Muscle layer of duodenum (tissue), 2 donors: ENCODE measurements at regions not wholly inside any gene's neighbourhood (a gene's known extent, or its start where the extent isn't known, plus 50 kb on each side); places are given as distances from the start of the nearest gene placed in this dataset.

ENCODE experiments used
- H3K27ac ChIP-seq: one replicate; pipeline ENCODE4 v1.7.0; 2013; ENCODE audit warnings: mild to moderate bottlenecking, low read length
- H3K27me3 ChIP-seq: one replicate; pipeline ENCODE4 v1.7.0; 2013; ENCODE audit warnings: low read depth, mild to moderate bottlenecking, control low read depth, low read length
- H3K36me3 ChIP-seq, 2 donors: one replicate each; pipeline ENCODE4 v1.7.0; 2013; ENCODE audit warnings: low read length in 2 of 2, control low read depth in 1 of 2, mild to moderate bottlenecking in 1 of 2; ENCODE audit not compliant: insufficient read depth in 2 of 2, control insufficient read depth in 1 of 2
- H3K4me1 ChIP-seq, 2 donors: one replicate each; pipeline ENCODE4 v1.7.0; 2013; ENCODE audit warnings: low read length in 2 of 2, mild to moderate bottlenecking in 2 of 2, control low read depth in 1 of 2, moderate library complexity in 1 of 2; ENCODE audit not compliant: insufficient read depth in 2 of 2, control insufficient read depth in 1 of 2
- H3K4me3 ChIP-seq, 2 donors: one replicate each; pipeline ENCODE4 v1.7.0; 2013; ENCODE audit warnings: low read length in 2 of 2, low read depth in 1 of 2, mild to moderate bottlenecking in 1 of 2
- H3K9me3 ChIP-seq, 2 donors: one replicate each; pipeline ENCODE4 v1.7.0; 2013; ENCODE audit warnings: low read length in 2 of 2, control low read depth in 1 of 2, mild to moderate bottlenecking in 1 of 2; ENCODE audit not compliant: control insufficient read depth in 1 of 2
- donor health status: healthy.

- H3K36me3 ChIP-seq: no peaks in the 10 kb centered on the region
- no peak overlapping the region for H3K4me3 ChIP-seq
- H3K27ac ChIP-seq: no peak overlapping the region
- no peaks in the 10 kb centered on the region for H3K9me3 ChIP-seq
- H3K4me1 ChIP-seq: no peaks in the 10 kb centered on the region
- no peaks in the 10 kb centered on the region for H3K27me3 ChIP-seq
Measured at GRCh38 chr3:117228466-117228865, 518.9 kb downstream of the TUSC7 start.

DNA sequence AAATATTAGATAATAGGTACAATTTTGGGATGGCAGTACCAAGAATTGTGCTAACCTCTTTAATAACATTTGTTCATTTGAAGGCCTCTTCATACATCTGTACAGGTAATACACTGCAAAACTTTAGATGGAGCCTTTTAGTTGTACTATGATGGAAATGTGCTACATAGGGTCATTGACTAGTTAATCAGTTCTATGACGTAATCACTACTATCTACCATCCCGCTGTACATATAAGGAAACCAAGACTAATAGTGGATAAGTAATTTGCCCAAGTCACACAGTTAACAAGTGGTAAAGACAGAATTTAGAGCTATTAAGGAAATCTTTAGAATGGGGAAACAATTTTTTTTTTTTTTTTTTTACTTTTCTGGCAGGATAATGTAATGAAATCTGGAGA, 521.3 kb downstream of the TUSC7 start:
- H3K9me3 ChIP-seq: no peaks in the 10 kb centered on the region
- no peaks in the 10 kb centered on the region for H3K36me3 ChIP-seq
- H3K4me1 ChIP-seq: no peaks in the 10 kb centered on the region
- no peak overlapping the region for H3K4me3 ChIP-seq
- H3K27ac ChIP-seq: no peak overlapping the region
- no peaks in the 10 kb centered on the region for H3K27me3 ChIP-seq

GRCh38 chr3:117234331-117234730, 524.8 kb downstream of the TUSC7 start:
- Histone ChIP-seq H3K36me3 (no peaks in the 10 kb centered on the region), H3K9me3 (no peaks in the 10 kb centered on the region), H3K4me1 (no peaks in the 10 kb centered on the region), H3K4me3 (no peak overlapping the region), H3K27ac (no peak overlapping the region), H3K27me3 (no peaks in the 10 kb centered on the region)

- no peaks in the 10 kb centered on the region for H3K36me3 ChIP-seq
Measured at GRCh38 chr3:117235304-117235703, 525.7 kb downstream of the TUSC7 start.

GRCh38 chr3:117238806-117239205, 529.2 kb downstream of the TUSC7 start:
- Histone ChIP-seq H3K36me3 (no peaks in the 10 kb centered on the region), H3K27ac (no peak overlapping the region), H3K9me3 (no peaks in the 10 kb centered on the region), H3K4me1 (no peaks in the 10 kb centered on the region), H3K4me3 (no peak overlapping the region), H3K27me3 (no peaks in the 10 kb centered on the region)

More at GRCh38 chr3:117235304-117235703, 525.7 kb downstream of the TUSC7 start:
- Histone ChIP-seq H3K27ac (no peak overlapping the region), H3K4me1 (no peaks in the 10 kb centered on the region), H3K4me3 (no peak overlapping the region), H3K9me3 (no peaks in the 10 kb centered on the region), H3K27me3 (no peaks in the 10 kb centered on the region)

GRCh38 chr3:117243657-117244056, 534.1 kb downstream of the TUSC7 start:
- H3K4me1 ChIP-seq: peaks cover 0 to 12% of the 10 kb centered on the region in 2 donors
- H3K36me3 ChIP-seq: no peaks in the 10 kb centered on the region
- no peak overlapping the region for H3K4me3 ChIP-seq
- no peak overlapping the region for H3K27ac ChIP-seq
- no peaks in the 10 kb centered on the region for H3K27me3 ChIP-seq
- H3K9me3 ChIP-seq: no peaks in the 10 kb centered on the region

GRCh38 chr3:117246771-117247555, 537.4 kb downstream of the TUSC7 start:
- Histone ChIP-seq H3K27me3 (no peaks in the 10 kb centered on the region), H3K36me3 (no peaks in the 10 kb centered on the region), H3K27ac (no peak overlapping the region), H3K4me1 (peaks cover 0 to 13% of the 10 kb centered on the region in 2 donors), H3K9me3 (no peaks in the 10 kb centered on the region), H3K4me3 (no peak overlapping the region)

DNA sequence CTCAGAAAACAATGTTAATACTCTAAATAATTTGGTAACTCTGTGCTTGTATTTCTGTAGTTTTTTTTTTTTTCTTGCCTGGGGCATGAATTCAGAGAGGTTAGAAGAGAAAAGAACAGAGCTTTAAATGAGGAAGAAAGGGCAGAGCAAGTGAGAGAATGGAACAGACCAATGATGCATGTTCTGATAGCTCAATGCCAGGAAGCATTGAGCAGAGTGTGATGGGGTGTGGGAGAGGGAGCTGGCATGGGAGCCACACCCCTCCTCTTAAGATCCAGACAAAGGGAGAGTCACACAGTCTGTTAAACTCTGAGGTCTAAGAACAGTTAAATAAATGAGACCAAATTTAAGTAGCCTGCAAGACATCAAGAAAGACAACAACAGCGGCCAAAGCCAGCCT, 538.6 kb downstream of the TUSC7 start:
- no peak overlapping the region for H3K4me3 ChIP-seq
- no peak overlapping the region for H3K27ac ChIP-seq
- peaks cover 0 to 13% of the 10 kb centered on the region in 2 donors for H3K4me1 ChIP-seq
- no peaks in the 10 kb centered on the region for H3K27me3 ChIP-seq
- no peaks in the 10 kb centered on the region for H3K9me3 ChIP-seq
- no peaks in the 10 kb centered on the region for H3K36me3 ChIP-seq

GRCh38 chr3:117252208-117252607, 542.6 kb downstream of the TUSC7 start:
- Histone ChIP-seq H3K27ac (no peak overlapping the region), H3K36me3 (no peaks in the 10 kb centered on the region), H3K9me3 (no peaks in the 10 kb centered on the region), H3K27me3 (no peaks in the 10 kb centered on the region), H3K4me3 (no peak overlapping the region), H3K4me1 (peaks cover 0 to 13% of the 10 kb centered on the region in 2 donors)

DNA sequence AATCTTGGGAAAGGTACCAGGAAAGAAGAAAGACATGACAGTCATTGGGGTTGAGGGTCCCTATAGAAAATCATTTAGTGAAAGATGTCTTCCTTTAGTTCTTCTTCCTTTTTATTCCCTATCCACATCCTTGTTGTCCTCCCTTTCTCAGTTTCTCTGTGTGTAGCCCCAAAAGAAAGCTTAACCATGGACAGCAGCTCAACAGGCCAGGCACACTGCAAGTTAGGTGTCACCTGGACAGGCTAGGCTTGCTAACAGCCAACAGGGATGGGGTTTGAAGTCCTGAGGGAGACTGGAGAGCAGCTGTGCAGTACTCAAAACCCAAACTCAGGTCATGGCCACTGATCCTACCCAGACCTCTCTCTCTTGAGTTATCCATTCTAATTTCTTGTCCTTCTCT, 543.1 kb downstream of the TUSC7 start:
- H3K27me3 ChIP-seq: no peaks in the 10 kb centered on the region
- no peak overlapping the region for H3K27ac ChIP-seq
- no peaks in the 10 kb centered on the region for H3K36me3 ChIP-seq
- H3K9me3 ChIP-seq: no peaks in the 10 kb centered on the region
- H3K4me1 ChIP-seq: peaks cover 0 to 11% of the 10 kb centered on the region in 2 donors
- H3K4me3 ChIP-seq: no peak overlapping the region

DNA sequence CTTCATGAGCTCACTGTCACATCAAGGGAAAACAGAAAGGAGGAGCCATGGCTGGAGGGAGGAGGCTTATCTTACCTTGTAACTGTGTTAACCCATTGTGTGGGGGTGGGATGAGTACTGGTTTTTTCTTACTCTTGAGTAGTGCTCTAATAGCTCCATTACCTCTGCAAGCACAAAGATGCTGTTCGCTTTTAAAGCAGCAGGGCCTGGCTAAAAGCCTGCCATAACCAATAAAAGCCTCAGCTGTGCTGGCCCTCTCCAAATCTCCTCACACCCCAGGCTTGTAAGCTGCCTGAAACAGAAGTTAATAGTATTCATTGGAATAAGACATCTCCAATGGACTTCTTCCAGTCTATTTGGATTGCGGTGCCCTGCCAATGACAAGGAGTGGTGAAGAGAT, 544.1 kb downstream of the TUSC7 start:
- no peak overlapping the region for H3K27ac ChIP-seq
- no peaks in the 10 kb centered on the region for H3K36me3 ChIP-seq
- no peaks in the 10 kb centered on the region for H3K27me3 ChIP-seq
- H3K9me3 ChIP-seq: no peaks in the 10 kb centered on the region
- peaks cover 0 to 2% of the 10 kb centered on the region in 2 donors for H3K4me1 ChIP-seq
- no peak overlapping the region for H3K4me3 ChIP-seq

GRCh38 chr3:117254985-117255384, 545.4 kb downstream of the TUSC7 start:
- no peak overlapping the region for H3K4me3 ChIP-seq
- no peaks in the 10 kb centered on the region for H3K36me3 ChIP-seq
- H3K27ac ChIP-seq: no peak overlapping the region
- H3K27me3 ChIP-seq: no peaks in the 10 kb centered on the region
- H3K9me3 ChIP-seq: no peaks in the 10 kb centered on the region
- no peaks in the 10 kb centered on the region for H3K4me1 ChIP-seq
